Fibroblast of pulmonary artery (primary cell): ENCODE measurements at regions not wholly inside any gene's neighbourhood (a gene's known extent, or its start where the extent isn't known, plus 50 kb on each side); places are given as distances from the start of the nearest gene placed in this dataset.

Experiments used
- DNase-seq: peaks from one replicate; pipeline ENCODE4 v3.0.0-alpha.2; 2010; ENCODE audit warnings: low read depth
- H3K4me3 ChIP-seq: replicated peaks from 2 replicates; pipeline ENCODE4 v1.5.1; 2011; ENCODE audit warnings: low read depth, mild to moderate bottlenecking, control low read depth, low read length, moderate library complexity
- CTCF ChIP-seq: IDR thresholded peaks from 2 replicates; pipeline ENCODE4 v1.5.1; 2011; ENCODE audit warnings: mild to moderate bottlenecking, control low read depth, low read length, inconsistent platforms; ENCODE audit errors: missing control alignments

- DNase-seq: no peak
- no peak overlapping the region for H3K4me3 ChIP-seq
- no peak for TF ChIP-seq CTCF
Measured at GRCh38 chr10:71080381-71081228, 131.8 kb upstream of the UNC5B start.

- DNase-seq: no peak
- H3K4me3 ChIP-seq: no peak overlapping the region
- no peak for TF ChIP-seq CTCF
Measured at GRCh38 chr10:71081229-71081560, 131.2 kb upstream of the UNC5B start.

DNA sequence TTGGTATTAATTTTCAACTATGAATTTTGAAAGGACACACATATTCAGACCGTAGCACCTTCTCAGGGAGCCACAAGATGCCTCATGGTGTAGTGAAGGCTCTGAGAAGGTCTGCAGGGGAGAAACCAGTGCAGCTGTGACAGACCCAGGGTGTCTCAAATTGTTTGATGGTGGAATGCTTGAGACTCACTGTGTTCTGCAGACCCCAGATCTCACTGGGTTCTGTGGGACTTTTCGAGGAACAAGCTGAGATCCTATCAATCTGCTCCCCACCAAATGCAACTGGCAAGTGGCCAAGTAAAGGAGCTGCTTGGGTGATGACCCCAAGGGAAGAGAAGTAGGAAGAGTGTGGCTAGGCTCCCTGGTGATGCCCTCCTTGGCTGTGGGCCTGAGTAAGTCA lies 130.5 kb upstream of the UNC5B start:
- no peak for DNase-seq
- TF ChIP-seq CTCF: no peak
- no peak overlapping the region for H3K4me3 ChIP-seq

DNA sequence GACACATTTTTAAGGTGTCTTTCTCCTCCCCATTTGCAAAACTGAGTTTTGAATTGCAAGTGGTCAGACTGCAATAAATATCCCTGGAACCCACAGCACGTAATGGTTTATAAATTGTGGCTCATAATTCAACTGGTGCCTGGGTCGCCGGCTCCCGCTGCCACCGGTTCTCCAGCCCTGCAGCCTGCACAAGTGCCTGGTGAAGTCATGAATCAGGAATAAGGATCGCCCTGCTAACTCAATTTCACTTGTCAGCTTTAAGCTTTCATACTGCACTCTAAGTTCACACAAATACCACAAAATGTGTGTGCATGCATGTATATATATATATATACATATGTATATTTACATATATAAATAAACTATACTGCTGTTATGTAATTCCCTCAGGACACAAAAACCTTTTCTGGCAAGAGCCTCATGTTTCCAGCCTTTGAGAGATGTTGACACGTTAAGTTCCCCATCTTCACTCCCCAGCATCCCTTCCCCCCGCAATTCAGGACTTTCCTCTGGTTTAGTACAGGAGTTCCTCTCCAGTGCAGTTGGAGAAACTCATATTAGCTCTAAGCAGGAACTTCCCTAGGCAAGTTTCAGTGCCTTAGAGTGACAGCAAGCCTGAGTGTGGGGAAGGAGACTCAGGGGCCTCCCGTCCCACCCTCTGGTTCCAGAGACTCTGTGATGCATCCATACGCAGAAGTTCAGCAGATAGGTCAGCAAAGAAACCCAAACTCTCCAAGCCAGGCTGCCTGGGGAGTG lies 129.2 kb upstream of the UNC5B start:
- no peak for DNase-seq
- no peak for TF ChIP-seq CTCF
- no peak overlapping the region for H3K4me3 ChIP-seq

- DNase-seq: no peak
- no peak for TF ChIP-seq CTCF
- no peak overlapping the region for H3K4me3 ChIP-seq
Measured at GRCh38 chr10:71083716-71083975, 128.7 kb upstream of the UNC5B start.

DNA sequence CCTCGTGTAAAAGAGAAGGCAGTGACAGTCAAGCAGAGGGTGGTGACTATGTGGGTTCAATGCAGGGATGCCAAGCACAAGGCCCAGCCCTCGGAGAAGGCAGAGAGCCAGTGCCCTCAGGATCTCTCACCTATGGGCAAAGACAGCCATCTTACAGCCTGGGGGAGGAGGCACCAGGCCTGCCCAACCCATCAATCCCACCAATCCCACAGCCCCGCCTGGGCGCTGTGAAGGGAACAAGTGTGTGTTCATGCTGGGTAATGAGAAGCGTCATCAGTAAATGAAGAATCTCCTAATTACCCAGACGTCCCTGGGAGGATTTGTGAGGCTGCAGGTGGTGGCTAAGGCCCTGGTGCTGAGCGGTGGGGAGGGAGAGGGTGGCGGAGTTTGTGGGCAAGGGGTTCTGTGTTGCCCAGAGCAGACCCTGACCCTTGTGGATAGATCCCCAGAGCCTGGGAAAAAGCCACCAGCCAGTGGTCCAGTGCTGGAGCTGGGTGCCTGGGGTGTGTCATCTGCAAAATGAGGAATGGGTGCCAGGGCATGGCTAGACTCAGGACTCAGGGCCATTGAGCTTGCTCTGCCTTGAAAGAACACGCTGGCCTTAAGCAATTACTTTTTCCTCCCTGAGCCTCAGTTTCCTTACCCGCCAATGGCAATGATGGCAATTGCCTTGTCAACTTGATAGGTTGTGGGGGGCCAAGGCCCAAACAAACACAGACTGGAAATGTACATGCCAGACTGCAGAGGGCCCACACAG lies 128.1 kb upstream of the UNC5B start:
- DNase-seq: no peak
- H3K4me3 ChIP-seq: no peak overlapping the region
- TF ChIP-seq CTCF: no peak
